T-helper 9 cell (primary cell): ENCODE measurements at regions not wholly inside any gene's neighbourhood (a gene's known extent, or its start where the extent isn't known, plus 50 kb on each side); places are given as distances from the start of the nearest gene placed in this dataset.

Experiments used
- DNase-seq: peaks from one replicate; pipeline ENCODE4 v3.0.0-alpha.2; 2020

GRCh38 chr1:201589186-201589585 lies 50.3 kb downstream of the NAV1 start:
- DNase-seq = no peak

GRCh38 chr1:201590474-201590873 lies 51.5 kb downstream of the NAV1 start:
- no peak for DNase-seq

- no peak for DNase-seq
These were observed 52.4 kb downstream of the NAV1 start for GRCh38 chr1:201591348-201591747.

- DNase-seq = no peak
These were observed 53.1 kb downstream of the NAV1 start for GRCh38 chr1:201591981-201592380.

- DNase-seq = no peak
These were observed 54.4 kb downstream of the NAV1 start for GRCh38 chr1:201593200-201593921.

GRCh38 chr1:201594575-201595245 lies 55.8 kb downstream of the NAV1 start:
- no peak for DNase-seq

GRCh38 chr1:201595381-201595780 lies 56.5 kb downstream of the NAV1 start:
- DNase-seq = no peak

- DNase-seq = no peak
These were observed 57.4 kb downstream of the NAV1 start for GRCh38 chr1:201596101-201596868.

GRCh38 chr1:201597551-201598230 lies 58.8 kb downstream of the NAV1 start:
- DNase-seq = no peak

- DNase-seq = no peak
These were observed 59.5 kb downstream of the NAV1 start for GRCh38 chr1:201598396-201598795.

GRCh38 chr1:201598973-201599372 lies 60.0 kb downstream of the NAV1 start:
- no peak for DNase-seq

GRCh38 chr1:201599548-201599947 lies 60.6 kb downstream of the NAV1 start:
- no peak for DNase-seq

GRCh38 chr1:201602413-201603265 lies 63.7 kb downstream of the NAV1 start:
- no peak for DNase-seq

- no peak for DNase-seq
These were observed 64.8 kb downstream of the NAV1 start for GRCh38 chr1:201603613-201604232.

GRCh38 chr1:201605385-201606010 lies 66.6 kb downstream of the NAV1 start:
- DNase-seq = no peak

- DNase-seq = no peak
These were observed 67.2 kb downstream of the NAV1 start for GRCh38 chr1:201606096-201606495.

- no peak for DNase-seq
These were observed 67.7 kb downstream of the NAV1 start for GRCh38 chr1:201606623-201607022.

GRCh38 chr1:201608635-201609395 lies 69.9 kb downstream of the NAV1 start:
- no peak for DNase-seq

GRCh38 chr1:201609661-201610318 lies 70.9 kb downstream of the NAV1 start:
- no peak for DNase-seq

GRCh38 chr1:201610858-201611257 lies 71.9 kb downstream of the NAV1 start:
- DNase-seq = no peak
